Liver (tissue), 3 donors: ENCODE measurements at regions not wholly inside any gene's neighbourhood (a gene's known extent, or its start where the extent isn't known, plus 50 kb on each side); places are given as distances from the start of the nearest gene placed in this dataset.

Experiments
- TAF1 ChIP-seq: conservative IDR thresholded peaks from 2 replicates; pipeline ENCODE4 v1.6.1; 2016; ENCODE audit warnings: antibody characterized with exemption, mild to moderate bottlenecking
- TF ChIP-seq, protein P1 (sequence below): fragments of 150-350 bp; IDR thresholded peaks from 2 replicates; pipeline ENCODE4 v1.5.1; 2017; ENCODE audit warnings: improper control_type of control experiment, low read depth, low read length; ENCODE audit not compliant: missing input control
- TF ChIP-seq, protein P2 (sequence below): IDR thresholded peaks from 2 replicates; pipeline ENCODE4 v1.6.1; 2016; ENCODE audit warnings: antibody characterized with exemption
- donor health status: healthy.
- donor health status: healthy.

DNA sequence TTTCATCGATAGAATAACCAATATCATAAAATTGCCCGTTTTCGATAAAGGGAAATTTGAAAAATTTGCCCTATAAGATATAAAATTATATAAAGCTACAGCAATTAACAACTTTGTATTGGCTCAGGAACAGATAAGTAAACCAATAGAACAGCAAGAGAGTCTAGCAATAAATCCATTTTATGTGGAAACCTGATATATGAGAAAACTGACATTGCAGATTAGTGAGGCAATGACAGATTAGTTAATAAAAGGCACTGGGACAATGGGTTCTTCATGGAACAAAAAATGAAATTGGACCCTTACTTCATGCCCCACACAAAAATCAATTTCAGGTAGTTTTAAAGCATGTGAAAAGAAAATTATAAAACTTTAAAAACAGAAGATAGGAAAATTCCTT lies 169.9 kb upstream of the ST6GALNAC5 start:
- TF ChIP-seq, protein P1, sequence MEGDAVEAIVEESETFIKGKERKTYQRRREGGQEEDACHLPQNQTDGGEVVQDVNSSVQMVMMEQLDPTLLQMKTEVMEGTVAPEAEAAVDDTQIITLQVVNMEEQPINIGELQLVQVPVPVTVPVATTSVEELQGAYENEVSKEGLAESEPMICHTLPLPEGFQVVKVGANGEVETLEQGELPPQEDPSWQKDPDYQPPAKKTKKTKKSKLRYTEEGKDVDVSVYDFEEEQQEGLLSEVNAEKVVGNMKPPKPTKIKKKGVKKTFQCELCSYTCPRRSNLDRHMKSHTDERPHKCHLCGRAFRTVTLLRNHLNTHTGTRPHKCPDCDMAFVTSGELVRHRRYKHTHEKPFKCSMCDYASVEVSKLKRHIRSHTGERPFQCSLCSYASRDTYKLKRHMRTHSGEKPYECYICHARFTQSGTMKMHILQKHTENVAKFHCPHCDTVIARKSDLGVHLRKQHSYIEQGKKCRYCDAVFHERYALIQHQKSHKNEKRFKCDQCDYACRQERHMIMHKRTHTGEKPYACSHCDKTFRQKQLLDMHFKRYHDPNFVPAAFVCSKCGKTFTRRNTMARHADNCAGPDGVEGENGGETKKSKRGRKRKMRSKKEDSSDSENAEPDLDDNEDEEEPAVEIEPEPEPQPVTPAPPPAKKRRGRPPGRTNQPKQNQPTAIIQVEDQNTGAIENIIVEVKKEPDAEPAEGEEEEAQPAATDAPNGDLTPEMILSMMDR, result no peak
- TF ChIP-seq, protein P2, sequence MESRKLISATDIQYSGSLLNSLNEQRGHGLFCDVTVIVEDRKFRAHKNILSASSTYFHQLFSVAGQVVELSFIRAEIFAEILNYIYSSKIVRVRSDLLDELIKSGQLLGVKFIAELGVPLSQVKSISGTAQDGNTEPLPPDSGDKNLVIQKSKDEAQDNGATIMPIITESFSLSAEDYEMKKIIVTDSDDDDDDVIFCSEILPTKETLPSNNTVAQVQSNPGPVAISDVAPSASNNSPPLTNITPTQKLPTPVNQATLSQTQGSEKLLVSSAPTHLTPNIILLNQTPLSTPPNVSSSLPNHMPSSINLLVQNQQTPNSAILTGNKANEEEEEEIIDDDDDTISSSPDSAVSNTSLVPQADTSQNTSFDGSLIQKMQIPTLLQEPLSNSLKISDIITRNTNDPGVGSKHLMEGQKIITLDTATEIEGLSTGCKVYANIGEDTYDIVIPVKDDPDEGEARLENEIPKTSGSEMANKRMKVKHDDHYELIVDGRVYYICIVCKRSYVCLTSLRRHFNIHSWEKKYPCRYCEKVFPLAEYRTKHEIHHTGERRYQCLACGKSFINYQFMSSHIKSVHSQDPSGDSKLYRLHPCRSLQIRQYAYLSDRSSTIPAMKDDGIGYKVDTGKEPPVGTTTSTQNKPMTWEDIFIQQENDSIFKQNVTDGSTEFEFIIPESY, result no peak
- no peak for TF ChIP-seq TAF1
